GM12864 (cell line): ENCODE measurements at regions not wholly inside any gene's neighbourhood (a gene's known extent, or its start where the extent isn't known, plus 50 kb on each side); places are given as distances from the start of the nearest gene placed in this dataset.

Source experiments
- DNase-seq: peaks from one replicate; pipeline ENCODE4 v3.0.0-alpha.2; 2011; ENCODE audit warnings: low read depth
- H3K4me3 ChIP-seq: 2 replicates; pipeline ENCODE4 v1.5.1; 2011; ENCODE audit warnings: mild to moderate bottlenecking, low read depth, low read length, control low read depth
- TF ChIP-seq, protein P1 (sequence below): IDR thresholded peaks from 2 replicates; pipeline ENCODE4 v1.5.1; 2011; ENCODE audit warnings: low read depth, mild to moderate bottlenecking, moderate library complexity, low read length, control low read depth, inconsistent platforms; ENCODE audit errors: missing control alignments

DNA sequence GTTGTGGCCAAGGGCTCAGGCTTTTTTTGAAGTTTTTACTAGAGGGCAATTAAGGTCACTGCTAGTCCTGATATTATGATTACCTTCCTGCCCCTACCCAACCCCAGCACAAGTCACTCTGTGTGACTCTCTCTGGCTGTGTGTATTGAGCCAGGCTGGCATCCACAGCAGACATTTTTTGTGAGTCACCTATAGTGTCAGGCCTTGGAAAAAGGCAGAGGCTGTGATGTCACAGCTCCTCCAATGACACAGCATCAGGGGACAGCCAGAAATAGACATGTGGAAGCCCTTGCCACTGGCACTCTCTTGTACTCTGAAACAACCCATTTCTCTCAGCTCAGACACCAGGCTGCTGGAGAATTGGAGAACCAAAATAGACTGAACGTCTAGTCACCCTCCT lies 145.4 kb downstream of the NMUR2 start:
- no peak overlapping the region for H3K4me3 ChIP-seq

DNA sequence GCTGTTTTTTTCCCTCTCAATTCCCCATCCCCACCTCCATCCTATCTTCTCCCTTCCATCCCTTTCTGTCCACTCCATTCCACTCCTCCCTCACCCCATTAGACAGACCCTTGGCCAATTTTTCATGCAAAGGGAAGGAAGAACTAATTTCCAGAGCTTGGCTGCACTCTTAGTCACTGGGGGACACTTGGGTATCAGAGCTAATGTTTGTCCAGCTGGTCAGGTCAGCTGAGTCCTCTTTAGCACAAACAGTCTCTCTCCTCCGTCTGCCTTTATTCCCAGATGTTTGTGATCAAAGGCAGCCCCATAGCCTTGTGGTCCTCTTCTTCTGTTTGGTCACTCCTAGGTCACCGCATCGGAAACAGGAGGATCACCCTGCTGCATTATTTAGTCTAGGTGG lies 148.5 kb downstream of the NMUR2 start:
- no peak for DNase-seq
- H3K4me3 ChIP-seq, result no peak overlapping the region
- TF ChIP-seq, protein P1, sequence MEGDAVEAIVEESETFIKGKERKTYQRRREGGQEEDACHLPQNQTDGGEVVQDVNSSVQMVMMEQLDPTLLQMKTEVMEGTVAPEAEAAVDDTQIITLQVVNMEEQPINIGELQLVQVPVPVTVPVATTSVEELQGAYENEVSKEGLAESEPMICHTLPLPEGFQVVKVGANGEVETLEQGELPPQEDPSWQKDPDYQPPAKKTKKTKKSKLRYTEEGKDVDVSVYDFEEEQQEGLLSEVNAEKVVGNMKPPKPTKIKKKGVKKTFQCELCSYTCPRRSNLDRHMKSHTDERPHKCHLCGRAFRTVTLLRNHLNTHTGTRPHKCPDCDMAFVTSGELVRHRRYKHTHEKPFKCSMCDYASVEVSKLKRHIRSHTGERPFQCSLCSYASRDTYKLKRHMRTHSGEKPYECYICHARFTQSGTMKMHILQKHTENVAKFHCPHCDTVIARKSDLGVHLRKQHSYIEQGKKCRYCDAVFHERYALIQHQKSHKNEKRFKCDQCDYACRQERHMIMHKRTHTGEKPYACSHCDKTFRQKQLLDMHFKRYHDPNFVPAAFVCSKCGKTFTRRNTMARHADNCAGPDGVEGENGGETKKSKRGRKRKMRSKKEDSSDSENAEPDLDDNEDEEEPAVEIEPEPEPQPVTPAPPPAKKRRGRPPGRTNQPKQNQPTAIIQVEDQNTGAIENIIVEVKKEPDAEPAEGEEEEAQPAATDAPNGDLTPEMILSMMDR, result no peak

More for the DNA sequence above, 145.4 kb downstream of the NMUR2 start:
- DNase-seq, result no peak
- TF ChIP-seq, protein P1, result no peak

DNA sequence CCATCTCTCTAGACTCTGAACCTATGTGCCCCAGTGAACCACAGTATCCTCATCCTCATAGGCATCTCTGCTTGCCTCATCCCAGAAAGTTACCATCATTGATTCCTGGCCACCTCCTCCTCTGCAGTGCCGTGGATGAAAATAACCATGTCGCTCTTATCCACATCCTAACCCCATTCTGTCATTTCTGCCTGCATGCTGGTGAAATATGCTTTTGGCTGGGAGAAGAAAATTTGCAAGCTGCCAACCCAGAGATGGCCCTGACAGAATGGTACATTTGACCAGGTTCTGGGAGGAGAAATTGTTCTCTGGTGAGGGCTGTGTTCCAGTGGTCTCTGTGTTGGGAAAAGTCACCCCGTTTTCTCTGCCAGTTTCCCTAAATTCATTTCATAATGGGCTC lies 149.7 kb downstream of the NMUR2 start:
- TF ChIP-seq, protein P1, result no peak
- H3K4me3 ChIP-seq, result no peak overlapping the region
- DNase-seq, result no peak

DNA sequence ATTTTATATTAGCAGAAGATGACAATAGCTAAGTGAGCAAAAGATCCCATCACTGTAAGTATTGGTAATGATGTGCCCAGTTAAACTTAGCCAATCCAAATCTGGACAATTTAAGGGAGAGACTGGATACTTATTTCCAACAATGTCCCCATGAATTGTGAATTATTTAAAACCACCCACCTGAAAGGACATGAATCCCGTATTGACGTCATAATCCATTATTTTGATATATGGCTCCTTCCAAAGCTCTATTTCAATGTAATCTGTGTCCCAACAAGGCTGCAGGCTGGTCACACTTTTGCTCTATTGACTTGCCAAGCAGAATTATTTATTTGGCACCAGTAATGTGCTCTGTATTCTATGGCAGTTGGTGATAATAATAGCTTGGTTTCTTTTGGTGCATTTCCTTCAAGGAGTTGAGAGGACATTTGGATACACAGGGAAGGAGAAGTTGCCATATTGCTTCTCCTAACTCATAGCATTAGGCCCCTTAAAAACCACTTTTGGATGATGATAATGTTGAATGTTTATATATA lies 157.2 kb downstream of the NMUR2 start:
- no peak for DNase-seq
- TF ChIP-seq, protein P1, result no peak
- no peak overlapping the region for H3K4me3 ChIP-seq

DNA sequence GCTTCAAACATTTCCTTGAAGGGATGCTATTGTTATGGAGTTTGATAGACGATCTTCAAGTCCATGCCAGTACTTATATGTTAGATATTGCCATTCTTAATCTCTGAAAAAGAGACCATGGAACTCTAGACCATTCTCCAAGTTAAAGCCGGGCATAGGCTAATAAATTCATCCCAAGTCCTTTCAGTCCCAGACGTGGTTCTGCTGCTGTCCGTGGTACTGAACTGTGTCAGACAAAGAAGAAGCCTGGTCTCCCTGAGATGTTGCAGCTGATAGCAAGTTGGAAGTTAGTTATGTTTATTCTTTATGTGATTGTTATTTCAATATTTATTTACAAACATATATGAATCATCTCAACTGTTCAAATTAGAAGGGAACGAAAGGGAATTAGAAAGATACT lies 158.7 kb downstream of the NMUR2 start:
- DNase-seq, result no peak
- TF ChIP-seq, protein P1, result no peak
- H3K4me3 ChIP-seq, result no peak overlapping the region

DNA sequence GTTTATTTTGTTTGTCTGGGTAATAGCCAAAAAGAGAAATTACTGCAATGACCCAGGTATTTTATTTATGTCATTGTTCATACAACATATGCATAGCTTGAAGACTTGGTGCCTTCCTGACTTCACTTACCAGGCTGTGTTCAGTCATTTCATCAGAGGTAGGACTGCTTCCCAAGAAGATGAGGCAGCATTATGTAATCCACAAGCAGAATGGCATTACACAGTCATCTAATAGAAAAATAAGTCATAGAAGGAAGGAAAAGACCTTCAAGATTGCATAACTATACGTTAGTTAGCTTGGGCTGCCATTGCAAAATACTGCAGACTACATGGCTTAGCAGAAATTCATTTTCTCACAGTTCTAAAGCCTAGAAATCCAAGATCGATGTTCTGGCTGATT lies 167.5 kb downstream of the NMUR2 start:
- no peak overlapping the region for H3K4me3 ChIP-seq
- TF ChIP-seq, protein P1, result no peak
- DNase-seq, result no peak

DNA sequence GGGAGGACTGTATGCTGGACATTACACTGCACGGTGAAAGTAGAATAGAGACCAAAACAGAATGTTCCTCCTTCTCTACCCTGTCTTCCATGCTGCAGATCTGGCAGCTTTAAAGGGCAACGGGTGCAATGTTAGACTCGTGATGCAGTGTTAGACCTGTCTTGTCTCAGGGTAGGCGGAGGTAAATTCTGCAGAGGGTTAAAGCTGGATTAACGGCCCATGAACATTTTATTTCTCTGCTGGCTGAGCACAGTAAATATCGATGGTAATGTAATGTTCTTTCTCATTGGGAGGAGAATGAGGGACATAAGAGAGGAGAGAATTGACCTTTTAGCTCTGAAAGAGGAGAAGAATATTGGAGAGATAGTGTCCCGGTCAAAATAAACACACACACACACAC lies 178.9 kb downstream of the NMUR2 start:
- no peak for DNase-seq
- no peak overlapping the region for H3K4me3 ChIP-seq
- TF ChIP-seq, protein P1, result no peak
